ENCODE measurements at regions not wholly inside any gene's neighbourhood (a gene's known extent, or its start where the extent isn't known, plus 50 kb on each side); places are given as distances from the start of the nearest gene placed in this dataset.

DNA sequence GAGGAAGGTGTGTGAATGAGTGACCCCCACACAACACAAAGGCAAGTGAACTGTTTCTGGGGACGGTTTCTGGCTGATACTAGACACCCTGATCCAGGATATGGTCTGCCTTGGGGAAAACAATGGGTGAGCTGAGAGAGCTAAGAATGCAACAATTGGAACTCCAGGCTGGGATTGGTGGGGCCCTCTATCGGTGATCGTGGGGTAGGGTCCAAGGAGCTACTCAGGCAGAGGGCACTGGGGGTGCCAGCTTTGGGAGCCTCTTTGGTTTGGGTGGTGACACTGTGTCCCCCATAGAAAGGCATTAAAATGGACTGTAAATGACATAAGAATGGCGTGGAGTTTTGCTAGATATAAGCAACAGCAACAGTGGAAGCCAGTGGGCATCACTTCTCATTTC, 439.1 kb downstream of the DMAC1 start:
- H3K4me3 ChIP-seq (ENCODE audit: low read depth, low read length) = no peak overlapping the region
- TF ChIP-seq, protein P1, sequence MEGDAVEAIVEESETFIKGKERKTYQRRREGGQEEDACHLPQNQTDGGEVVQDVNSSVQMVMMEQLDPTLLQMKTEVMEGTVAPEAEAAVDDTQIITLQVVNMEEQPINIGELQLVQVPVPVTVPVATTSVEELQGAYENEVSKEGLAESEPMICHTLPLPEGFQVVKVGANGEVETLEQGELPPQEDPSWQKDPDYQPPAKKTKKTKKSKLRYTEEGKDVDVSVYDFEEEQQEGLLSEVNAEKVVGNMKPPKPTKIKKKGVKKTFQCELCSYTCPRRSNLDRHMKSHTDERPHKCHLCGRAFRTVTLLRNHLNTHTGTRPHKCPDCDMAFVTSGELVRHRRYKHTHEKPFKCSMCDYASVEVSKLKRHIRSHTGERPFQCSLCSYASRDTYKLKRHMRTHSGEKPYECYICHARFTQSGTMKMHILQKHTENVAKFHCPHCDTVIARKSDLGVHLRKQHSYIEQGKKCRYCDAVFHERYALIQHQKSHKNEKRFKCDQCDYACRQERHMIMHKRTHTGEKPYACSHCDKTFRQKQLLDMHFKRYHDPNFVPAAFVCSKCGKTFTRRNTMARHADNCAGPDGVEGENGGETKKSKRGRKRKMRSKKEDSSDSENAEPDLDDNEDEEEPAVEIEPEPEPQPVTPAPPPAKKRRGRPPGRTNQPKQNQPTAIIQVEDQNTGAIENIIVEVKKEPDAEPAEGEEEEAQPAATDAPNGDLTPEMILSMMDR (IDR thresholded peaks at IDR 0.05; ENCODE audit: low read depth, low read length, missing control alignments) = no peak
- no peak for DNase-seq (ENCODE audit: low read depth)
- in situ Hi-C loops (cut with HindIII; ENCODE audit: low sequenced_read_pairs) = no loop called here

DNA sequence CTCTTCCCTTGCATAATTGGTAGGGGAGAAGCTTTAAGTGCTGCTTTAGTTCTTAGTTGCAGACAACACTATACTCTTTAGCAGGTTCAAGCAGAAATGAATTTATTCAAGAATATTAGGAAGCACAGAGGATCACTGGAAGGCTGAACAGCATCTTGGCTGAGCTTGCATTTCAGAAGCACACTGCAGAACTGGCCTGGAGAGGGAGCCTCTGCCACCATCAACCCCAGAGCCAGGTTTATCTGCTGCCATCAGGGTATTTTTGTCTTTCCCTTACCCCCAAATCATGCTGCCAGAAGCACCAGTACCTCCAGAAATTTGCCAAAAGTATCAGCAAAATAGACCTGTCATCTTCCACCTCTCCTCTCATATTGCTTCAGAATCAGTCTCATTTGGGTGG, 440.7 kb downstream of the DMAC1 start:
- H3K4me3 ChIP-seq (ENCODE audit: low read depth, low read length) = no peak overlapping the region
- TF ChIP-seq, protein P1 (IDR thresholded peaks at IDR 0.05; ENCODE audit: low read depth, low read length, missing control alignments) = peak; percentile 24
- DNase-seq (ENCODE audit: low read depth) = no peak
- in situ Hi-C loops (cut with HindIII; ENCODE audit: low sequenced_read_pairs) = no loop called here

DNA sequence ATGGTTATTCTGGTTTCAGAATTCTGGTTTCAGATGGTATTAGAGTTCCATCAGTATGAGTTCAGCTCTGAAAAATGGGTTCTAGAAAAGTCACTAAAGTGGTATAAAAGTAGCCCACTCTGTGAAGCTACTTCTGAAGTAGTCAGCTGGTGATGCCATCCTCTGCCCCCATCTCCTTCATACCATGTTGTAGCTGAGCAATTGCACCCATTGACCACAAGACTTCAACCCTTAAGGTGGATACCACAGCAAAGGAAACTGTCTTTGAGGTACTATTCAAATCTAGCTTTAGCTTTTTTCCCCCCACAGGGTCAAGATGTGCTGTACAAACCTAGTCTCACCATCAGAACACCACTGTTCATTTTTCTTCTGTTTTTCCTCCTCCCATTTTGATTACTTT, 444.9 kb downstream of the DMAC1 start:
- TF ChIP-seq, protein P1 (IDR thresholded peaks at IDR 0.05; ENCODE audit: low read depth, low read length, missing control alignments) = no peak
- H3K4me3 ChIP-seq (ENCODE audit: low read depth, low read length) = no peak overlapping the region
- no peak for DNase-seq (ENCODE audit: low read depth)
- in situ Hi-C loops (cut with HindIII; ENCODE audit: low sequenced_read_pairs) = no loop called here

DNA sequence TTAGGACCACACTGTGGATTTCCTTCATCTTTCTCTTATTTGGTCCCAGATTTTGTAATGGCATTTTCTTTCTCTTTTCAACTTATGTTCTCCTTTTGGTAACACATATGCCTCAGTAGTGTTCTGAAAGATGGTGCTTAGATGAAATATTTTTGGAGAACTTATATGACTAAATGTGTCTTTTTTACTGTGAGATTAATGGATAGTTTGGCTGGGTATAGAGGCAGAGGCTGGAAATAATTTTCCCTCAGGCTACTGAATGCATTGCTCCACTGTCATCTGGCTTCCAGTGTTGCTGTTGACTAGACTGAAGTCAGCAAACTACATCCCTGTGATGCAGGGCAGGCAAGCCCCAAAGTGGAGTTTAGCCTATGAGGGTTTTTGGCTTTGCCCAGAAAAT, 450.9 kb downstream of the DMAC1 start:
- no peak for DNase-seq (ENCODE audit: low read depth)
- TF ChIP-seq, protein P1 (IDR thresholded peaks at IDR 0.05; ENCODE audit: low read depth, low read length, missing control alignments) = no peak
- in situ Hi-C loops (cut with HindIII; ENCODE audit: low sequenced_read_pairs) = no loop called here
- no peak overlapping the region for H3K4me3 ChIP-seq (ENCODE audit: low read depth, low read length)

DNA sequence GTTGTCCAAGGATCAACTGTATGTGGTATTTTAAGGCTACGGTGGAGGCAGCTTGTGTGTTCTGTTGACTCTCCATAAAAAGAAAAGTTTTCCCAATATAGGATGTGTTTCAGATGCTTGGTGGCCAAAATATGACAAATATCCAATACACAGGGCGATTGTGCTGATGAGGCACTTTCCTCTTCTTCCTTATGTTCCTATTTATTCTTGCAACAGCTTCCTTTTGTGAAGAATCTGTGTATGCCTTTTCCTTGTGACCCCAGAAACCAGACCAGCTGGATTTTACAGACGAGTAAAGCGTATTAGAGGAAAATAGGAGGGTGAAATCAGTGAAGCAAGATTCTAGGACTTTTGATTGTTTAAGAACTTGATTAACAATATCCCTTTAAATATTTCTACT, 452.0 kb downstream of the DMAC1 start:
- no peak overlapping the region for H3K4me3 ChIP-seq (ENCODE audit: low read depth, low read length)
- TF ChIP-seq, protein P1 (IDR thresholded peaks at IDR 0.05; ENCODE audit: low read depth, low read length, missing control alignments) = no peak
- in situ Hi-C loops (cut with HindIII; ENCODE audit: low sequenced_read_pairs) = no loop called here
- no peak for DNase-seq (ENCODE audit: low read depth)

DNA sequence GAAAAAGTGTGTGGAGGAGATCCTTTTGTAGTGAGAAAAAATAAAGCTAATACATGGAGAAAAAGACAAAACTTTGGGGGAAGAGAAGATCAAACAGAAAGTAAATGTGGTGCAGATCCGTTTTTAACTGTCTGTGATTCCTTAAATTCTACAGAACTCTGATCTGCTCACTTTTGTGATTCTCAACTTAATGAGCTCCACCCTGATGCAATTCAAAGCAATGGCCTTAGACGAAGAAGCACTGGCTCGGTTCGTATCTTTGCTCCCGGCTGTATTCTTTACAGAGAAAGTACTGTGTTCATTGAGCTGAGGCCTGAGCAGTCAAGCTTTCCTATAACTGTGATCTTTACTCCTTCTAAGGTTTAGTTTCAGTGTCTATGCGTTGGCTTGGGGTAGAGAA, 453.4 kb downstream of the DMAC1 start:
- in situ Hi-C loops (cut with HindIII; ENCODE audit: low sequenced_read_pairs) = no loop called here
- TF ChIP-seq, protein P1 (IDR thresholded peaks at IDR 0.05; ENCODE audit: low read depth, low read length, missing control alignments) = no peak
- no peak for DNase-seq (ENCODE audit: low read depth)
- H3K4me3 ChIP-seq (ENCODE audit: low read depth, low read length) = no peak overlapping the region

DNA sequence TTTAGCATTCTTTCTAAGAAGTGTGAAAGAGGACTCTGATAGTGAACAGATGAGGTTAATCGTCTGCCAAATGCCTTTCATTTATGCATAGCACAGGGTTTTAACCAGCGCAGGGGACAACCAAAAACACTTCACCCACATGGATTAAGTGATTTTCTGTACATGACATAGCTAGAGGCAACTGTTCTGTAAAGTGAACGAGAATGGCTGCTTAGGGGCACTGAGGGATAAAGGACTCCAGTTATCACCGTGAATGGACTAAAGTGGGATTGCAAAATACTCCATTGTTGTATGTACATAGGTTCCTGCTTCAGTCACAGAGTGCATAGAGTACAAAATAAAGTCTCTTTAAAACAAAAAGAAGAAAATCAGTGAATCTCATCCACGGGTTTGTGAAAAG, 456.8 kb downstream of the DMAC1 start:
- no peak for DNase-seq (ENCODE audit: low read depth)
- no peak overlapping the region for H3K4me3 ChIP-seq (ENCODE audit: low read depth, low read length)
- in situ Hi-C loops (cut with HindIII; ENCODE audit: low sequenced_read_pairs) = no loop called here
- TF ChIP-seq, protein P1 (IDR thresholded peaks at IDR 0.05; ENCODE audit: low read depth, low read length, missing control alignments) = no peak

Data from astrocyte of the cerebellum (primary cell).